HAP-1 (cell line): ENCODE measurements at regions not wholly inside any gene's neighbourhood (a gene's known extent, or its start where the extent isn't known, plus 50 kb on each side); places are given as distances from the start of the nearest gene placed in this dataset.

ENCODE experiments used
- DNase-seq, 2 experiments: peaks; one replicate each; pipeline ENCODE4 v3.0.0-alpha.2; 2016 to 2020; ENCODE audit warnings: low spot score in 2 of 2
- H3K27me3 ChIP-seq: fragments of 250-450 bp; sonication (Bioruptor Pico); 2 replicates; pipeline ENCODE4 v1.5.1; 2020; ENCODE audit warnings: low read depth, mild to moderate bottlenecking, moderate library complexity
- H3K36me3 ChIP-seq: fragments of 250-450 bp; sonication (Bioruptor Pico); replicated peaks from 2 replicates; pipeline ENCODE4 v1.5.1; 2020; ENCODE audit warnings: mild to moderate bottlenecking
- H3K4me1 ChIP-seq: fragments of 250-450 bp; sonication (Bioruptor Pico); 2 replicates; pipeline ENCODE4 v1.5.1; 2020; ENCODE audit warnings: mild to moderate bottlenecking
- H3K4me3 ChIP-seq: fragments of 250-450 bp; sonication (Bioruptor Pico); 2 replicates; pipeline ENCODE4 v1.5.1; 2020; ENCODE audit warnings: mild to moderate bottlenecking, moderate library complexity
- H3K9me3 ChIP-seq: fragments of 250-450 bp; sonication (Bioruptor Pico); 2 replicates; pipeline ENCODE4 v1.5.1; 2020; ENCODE audit warnings: mild to moderate bottlenecking, moderate library complexity
- in situ Hi-C: fragments of 300-500 bp; cut with MboI; formaldehyde crosslinking; loops from 3 replicates; pipeline ENCODE4 v1.14.3; 2020; ENCODE audit warnings: low sequenced_read_pairs, inconsistent platforms, mixed read lengths

DNA sequence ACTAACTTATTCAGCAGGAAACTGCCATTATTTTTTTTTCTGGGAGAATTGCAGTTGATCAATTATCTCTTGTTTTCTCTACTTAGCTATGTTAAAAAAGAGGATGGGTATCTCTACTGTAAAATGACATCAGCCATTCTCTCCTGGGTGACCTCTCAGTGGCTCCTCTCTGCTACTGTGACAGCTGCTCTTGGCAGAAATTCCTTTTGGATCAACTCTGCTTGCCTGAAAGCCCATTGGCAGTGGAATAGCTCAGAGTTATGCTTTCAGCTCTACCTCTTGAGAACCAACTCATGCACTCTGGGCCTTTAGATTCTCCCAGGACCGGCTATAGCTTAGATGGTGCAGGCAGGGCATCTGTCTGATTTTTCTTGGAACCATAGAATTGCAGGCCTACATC is 99.9 kb upstream of the GAP43 start:
- H3K27me3 ChIP-seq, result no peaks in the 10 kb centered on the region
- no peaks in the 10 kb centered on the region; the same call in 1 of the 2 replicates for H3K4me1 ChIP-seq
- H3K4me3 ChIP-seq, result no peak overlapping the region
- in situ Hi-C loops, result no loop called here
- DNase-seq, result no peak
- no peaks in the 10 kb centered on the region for H3K36me3 ChIP-seq
- H3K9me3 ChIP-seq, result no peaks in the 10 kb centered on the region

DNA sequence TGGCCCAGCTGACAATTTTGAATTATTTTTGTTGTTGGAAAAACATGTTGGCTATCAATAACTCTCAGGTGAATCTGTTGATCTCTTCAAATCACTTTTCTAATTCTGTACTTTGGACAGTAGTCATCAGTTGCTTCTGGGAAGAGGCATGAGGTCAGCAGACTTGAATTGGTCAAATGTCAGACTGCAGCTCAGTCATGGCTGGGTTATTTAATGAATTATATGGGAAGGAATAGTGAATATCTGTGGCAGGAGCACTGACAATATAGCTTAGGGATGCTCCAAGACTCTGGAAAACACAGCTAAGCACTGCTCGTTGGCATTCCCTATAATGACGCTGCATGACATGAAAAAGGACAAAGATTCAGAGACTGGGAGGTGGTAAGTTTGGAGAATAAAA is 98.8 kb upstream of the GAP43 start:
- no peak overlapping the region for H3K4me3 ChIP-seq
- no peaks in the 10 kb centered on the region for H3K27me3 ChIP-seq
- DNase-seq, result no peak
- no peaks in the 10 kb centered on the region for H3K9me3 ChIP-seq
- no peaks in the 10 kb centered on the region for H3K36me3 ChIP-seq
- in situ Hi-C loops, result no loop called here
- H3K4me1 ChIP-seq, result no peaks in the 10 kb centered on the region; the same call in 1 of the 2 replicates

- in situ Hi-C loops, result no loop called here
- no peak for DNase-seq
- H3K9me3 ChIP-seq, result no peaks in the 10 kb centered on the region
- no peak overlapping the region for H3K4me3 ChIP-seq
- no peaks in the 10 kb centered on the region; the same call in 1 of the 2 replicates for H3K27me3 ChIP-seq
- H3K36me3 ChIP-seq, result no peaks in the 10 kb centered on the region
- no peaks in the 10 kb centered on the region; the same call in 1 of the 2 replicates for H3K4me1 ChIP-seq
Measured at GRCh38 chr3:115525731-115526130, 97.6 kb upstream of the GAP43 start.

DNA sequence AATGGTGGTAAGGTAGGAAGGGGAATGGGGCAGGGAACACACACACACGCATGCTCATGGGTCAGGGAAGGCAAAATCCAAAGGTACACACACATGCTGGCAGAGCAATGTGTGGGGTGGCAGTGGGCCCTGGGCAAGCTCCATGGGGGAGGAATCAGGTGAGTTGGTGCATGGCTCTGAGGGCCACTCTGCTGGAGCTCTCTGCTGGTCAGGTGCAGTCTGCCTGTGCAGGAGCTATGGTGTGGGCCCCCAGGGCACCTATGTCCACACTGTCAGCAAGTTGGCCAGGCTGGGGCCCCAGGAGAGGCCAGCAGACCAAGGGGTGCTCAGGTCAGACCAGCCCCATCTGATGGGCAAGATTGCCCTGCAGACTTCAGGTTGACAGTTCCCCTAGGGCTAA is 90.1 kb upstream of the GAP43 start:
- no peak overlapping the region for H3K4me3 ChIP-seq
- no peaks in the 10 kb centered on the region for H3K36me3 ChIP-seq
- H3K27me3 ChIP-seq, result peaks cover 2% of the 10 kb centered on the region; the same call in 1 of the 2 replicates
- DNase-seq, result no peak
- in situ Hi-C loops, result no loop called here
- no peaks in the 10 kb centered on the region for H3K4me1 ChIP-seq
- no peaks in the 10 kb centered on the region for H3K9me3 ChIP-seq

GRCh38 chr3:115536171-115536570 is 87.1 kb upstream of the GAP43 start:
- Histone ChIP-seq H3K27me3 (peaks cover 2% of the 10 kb centered on the region; the same call in 1 of the 2 replicates), H3K4me1 (no peaks in the 10 kb centered on the region), H3K9me3 (no peaks in the 10 kb centered on the region), H3K4me3 (no peak overlapping the region), H3K36me3 (no peaks in the 10 kb centered on the region)
- in situ Hi-C loops, result no loop called here
- DNase-seq, result no peak

DNA sequence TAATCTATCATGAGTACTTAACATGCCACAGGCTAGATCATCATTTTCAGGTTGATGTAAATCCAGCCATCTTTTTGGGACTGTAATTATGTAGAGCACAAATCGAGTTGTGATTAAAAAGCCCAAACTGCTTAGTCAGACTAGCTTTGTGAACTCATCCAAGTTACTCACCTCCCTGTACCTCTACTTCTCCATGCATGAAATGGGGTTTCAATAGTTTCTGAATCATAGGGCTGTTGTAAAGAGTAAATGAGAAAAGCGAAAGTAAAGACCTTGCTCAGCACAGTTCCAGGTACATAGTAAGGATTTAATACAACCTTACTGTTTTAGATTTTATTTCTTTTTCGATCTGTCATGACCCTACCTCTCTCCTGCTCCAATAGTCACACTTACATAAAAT is 85.6 kb upstream of the GAP43 start:
- in situ Hi-C loops, result no loop called here

GRCh38 chr3:115547207-115547606 is 76.1 kb upstream of the GAP43 start:
- Histone ChIP-seq H3K4me3 (no peak overlapping the region), H3K4me1 (no peaks in the 10 kb centered on the region), H3K27me3 (no peaks in the 10 kb centered on the region), H3K9me3 (no peaks in the 10 kb centered on the region), H3K36me3 (no peaks in the 10 kb centered on the region)
- no peak for DNase-seq
- in situ Hi-C loops, result no loop called here

More for the DNA sequence above, 85.6 kb upstream of the GAP43 start:
- no peaks in the 10 kb centered on the region for H3K36me3 ChIP-seq
- no peak overlapping the region for H3K4me3 ChIP-seq
- peaks cover 2% of the 10 kb centered on the region; the same call in 1 of the 2 replicates for H3K27me3 ChIP-seq
- H3K4me1 ChIP-seq, result no peaks in the 10 kb centered on the region
- H3K9me3 ChIP-seq, result no peaks in the 10 kb centered on the region
- no peak for DNase-seq

- in situ Hi-C loops, result no loop called here
Measured at GRCh38 chr3:115548611-115549010, 74.7 kb upstream of the GAP43 start.

DNA sequence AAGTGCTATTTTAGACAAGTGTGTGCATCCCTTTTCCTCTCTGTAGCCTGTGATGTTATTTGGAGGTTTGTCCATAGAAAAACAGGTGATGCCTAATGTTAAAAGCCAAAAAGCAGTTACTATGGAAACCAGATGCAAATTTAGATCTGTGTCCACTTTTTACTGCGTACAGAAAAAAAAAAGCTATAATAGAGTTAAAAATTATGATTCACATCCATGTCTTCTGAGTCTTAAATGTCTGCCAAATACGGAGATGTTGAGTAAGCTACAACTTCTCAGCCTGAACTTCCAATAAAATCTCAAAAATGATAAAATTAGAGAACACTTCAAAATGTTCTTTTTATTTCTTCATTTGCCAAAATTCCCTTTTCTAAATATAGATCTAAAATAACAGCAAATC is 74.2 kb upstream of the GAP43 start:
- Histone ChIP-seq H3K4me1 (no peaks in the 10 kb centered on the region), H3K27me3 (no peaks in the 10 kb centered on the region), H3K4me3 (no peak overlapping the region), H3K9me3 (no peaks in the 10 kb centered on the region), H3K36me3 (no peaks in the 10 kb centered on the region)
- DNase-seq, result no peak
- in situ Hi-C loops, result no loop called here

More at GRCh38 chr3:115548611-115549010, 74.7 kb upstream of the GAP43 start:
- no peaks in the 10 kb centered on the region for H3K4me1 ChIP-seq
- H3K4me3 ChIP-seq, result no peak overlapping the region
- H3K9me3 ChIP-seq, result no peaks in the 10 kb centered on the region
- no peaks in the 10 kb centered on the region for H3K27me3 ChIP-seq
- no peak for DNase-seq
- H3K36me3 ChIP-seq, result no peaks in the 10 kb centered on the region

- in situ Hi-C loops, result no loop called here
- no peak overlapping the region for H3K4me3 ChIP-seq
- no peaks in the 10 kb centered on the region for H3K36me3 ChIP-seq
- DNase-seq, result no peak
- no peaks in the 10 kb centered on the region for H3K4me1 ChIP-seq
- H3K27me3 ChIP-seq, result no peaks in the 10 kb centered on the region
- no peaks in the 10 kb centered on the region for H3K9me3 ChIP-seq
Measured at GRCh38 chr3:115550285-115550761, 73.0 kb upstream of the GAP43 start.

- no peaks in the 10 kb centered on the region for H3K27me3 ChIP-seq
- no peaks in the 10 kb centered on the region for H3K36me3 ChIP-seq
- H3K9me3 ChIP-seq, result no peaks in the 10 kb centered on the region
- in situ Hi-C loops, result no loop called here
- no peak overlapping the region for H3K4me3 ChIP-seq
- no peaks in the 10 kb centered on the region for H3K4me1 ChIP-seq
- DNase-seq, result no peak
Measured at GRCh38 chr3:115551016-115551415, 72.3 kb upstream of the GAP43 start.

- Histone ChIP-seq H3K27me3 (no peaks in the 10 kb centered on the region), H3K9me3 (no peaks in the 10 kb centered on the region), H3K4me1 (no peaks in the 10 kb centered on the region), H3K4me3 (no peak overlapping the region), H3K36me3 (no peaks in the 10 kb centered on the region)
- in situ Hi-C loops, result no loop called here
- no peak for DNase-seq
Measured at GRCh38 chr3:115552007-115552406, 71.3 kb upstream of the GAP43 start.

- no peak for DNase-seq
- in situ Hi-C loops, result no loop called here
- no peaks in the 10 kb centered on the region; the same call in 1 of the 2 replicates for H3K27me3 ChIP-seq
Measured at GRCh38 chr3:115553796-115554486, 69.4 kb upstream of the GAP43 start.

DNA sequence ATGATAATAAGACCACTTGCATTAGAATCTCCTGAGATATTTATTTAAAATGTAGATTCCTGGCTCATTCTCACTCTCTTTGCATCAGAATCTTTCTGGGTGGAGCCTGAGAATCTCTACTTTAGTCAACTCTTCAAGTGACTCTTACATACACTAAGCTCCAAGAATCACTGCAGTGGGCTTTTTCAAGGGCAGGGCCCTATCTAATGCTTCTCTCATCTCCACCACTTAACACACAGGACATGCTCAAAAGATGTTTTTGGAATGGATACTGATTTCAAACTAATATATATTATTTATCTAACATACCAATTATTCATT is 68.9 kb upstream of the GAP43 start:
- no peaks in the 10 kb centered on the region for H3K9me3 ChIP-seq
- DNase-seq, result no peak
- H3K36me3 ChIP-seq, result no peaks in the 10 kb centered on the region
- H3K27me3 ChIP-seq, result no peaks in the 10 kb centered on the region; the same call in 1 of the 2 replicates
- no peak overlapping the region for H3K4me3 ChIP-seq
- H3K4me1 ChIP-seq, result peaks cover 5% of the 10 kb centered on the region; the same call in 1 of the 2 replicates
- in situ Hi-C loops, result no loop called here

More at GRCh38 chr3:115553796-115554486, 69.4 kb upstream of the GAP43 start:
- no peaks in the 10 kb centered on the region for H3K9me3 ChIP-seq
- no peaks in the 10 kb centered on the region for H3K36me3 ChIP-seq
- H3K4me1 ChIP-seq, result peaks cover 5% of the 10 kb centered on the region; the same call in 1 of the 2 replicates
- H3K4me3 ChIP-seq, result no peak overlapping the region
